ENCODE measurements at regions not wholly inside any gene's neighbourhood (a gene's known extent, or its start where the extent isn't known, plus 50 kb on each side); places are given as distances from the start of the nearest gene placed in this dataset.

DNA sequence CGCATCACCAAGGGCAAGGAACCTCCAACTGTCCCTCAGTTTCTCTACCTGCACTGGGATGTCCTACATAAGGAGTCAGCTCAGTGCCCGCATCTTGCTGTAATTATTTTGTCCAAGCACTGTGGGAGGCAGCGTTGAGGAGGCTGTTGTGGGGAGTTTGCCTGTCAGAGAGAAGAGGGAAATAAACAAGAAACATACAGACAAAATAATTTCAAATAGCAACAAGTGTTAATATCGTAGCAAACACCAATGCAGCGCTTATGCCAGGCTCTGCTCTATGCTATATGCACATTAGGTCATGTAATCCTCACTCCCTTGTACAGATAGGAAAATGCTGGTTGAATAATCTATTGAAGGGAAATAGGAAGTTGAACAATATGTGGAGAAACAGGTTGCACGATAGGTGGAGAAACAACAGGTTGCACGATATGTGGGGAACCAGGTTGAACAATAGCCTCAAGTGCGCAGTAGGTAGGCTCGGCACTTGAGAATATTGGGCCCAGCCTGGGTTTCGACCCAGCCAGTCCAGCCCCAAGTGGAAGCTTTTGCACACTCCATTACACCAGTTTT is 91.2 kb upstream of the SIRPA start (continued):
- TF ChIP-seq ZNF205 (CRISPR knock-in tag; IDR thresholded peaks at IDR 0.05) (no peak), TBX3 (IDR thresholded peaks at IDR 0.05; ENCODE audit: borderline replicate concordance) (no peak), NONO (IDR thresholded peaks at IDR 0.05) (no peak), NONO (CRISPR knock-in tag; conservative IDR thresholded peaks at IDR 0.05) (no peak)

DNA sequence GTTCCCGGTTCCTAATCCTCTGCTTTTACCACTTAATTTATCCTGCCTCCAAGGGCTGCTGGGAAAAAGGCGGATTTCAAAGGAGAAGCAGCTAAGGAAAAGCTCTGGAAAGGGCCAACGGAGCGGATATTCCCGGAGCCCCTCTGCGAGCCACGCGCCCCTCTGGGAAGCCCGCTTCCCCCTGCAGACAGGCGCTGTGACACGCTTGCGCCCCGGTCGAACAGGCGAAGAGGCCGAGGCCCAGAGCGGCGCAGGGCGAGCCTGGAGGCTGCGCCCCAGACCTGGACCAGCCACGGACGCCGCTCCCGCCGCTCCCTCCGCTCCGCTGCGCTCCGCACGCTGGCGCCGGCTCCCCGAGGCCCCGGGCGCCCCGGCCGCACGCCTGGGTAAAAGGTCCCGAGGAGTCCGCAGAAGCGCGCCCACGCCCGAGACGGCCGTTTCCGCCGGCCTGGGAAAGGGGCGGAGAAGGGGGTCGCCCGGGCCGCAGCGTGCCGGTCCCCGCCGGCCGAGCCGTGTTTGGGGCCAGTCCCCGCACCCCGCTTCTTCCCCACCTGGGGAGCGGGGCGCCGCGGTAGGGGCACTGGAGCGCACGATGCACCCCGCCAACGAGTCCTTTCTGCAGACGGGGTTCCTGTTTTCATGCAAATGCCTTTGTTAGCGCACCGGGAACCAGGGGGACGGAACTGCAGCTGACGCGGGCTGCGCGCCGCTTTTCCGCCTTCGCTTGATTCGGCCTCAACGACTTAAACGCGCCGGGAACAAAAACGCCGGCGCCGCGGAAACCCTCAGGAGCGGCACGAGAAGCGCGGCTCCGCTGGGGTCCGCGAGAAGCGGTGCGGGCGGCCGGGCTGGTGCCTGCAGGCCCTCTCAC is 91.9 kb upstream of the SIRPA start:
- Histone ChIP-seq H2AFZ (ENCODE audit: low read length) (no peak overlapping the region), H4K20me1 (ENCODE audit: insufficient read depth, low read length) (no peaks in the 10 kb centered on the region), H3K9ac (ENCODE audit: insufficient read depth, low read depth, low read length) (no peak overlapping the region), H3K36me3 (replicated peaks in 1 of 2; ENCODE audit: control insufficient read depth in 1 of 2, insufficient read depth in 2 of 2, low read length in 2 of 2) (no peaks in the 10 kb centered on the region), H3K4me3 (replicated peaks in 1 of 3; ENCODE audit: insufficient read depth in 1 of 3, low read depth in 2 of 3, low read length in 3 of 3) (no peak overlapping the region), H3K79me2 (ENCODE audit: insufficient read depth, low read length) (no peaks in the 10 kb centered on the region), H3K27ac (ENCODE audit: extremely low read length, insufficient read depth, low read length) (no peak overlapping the region), H3K4me2 (ENCODE audit: low read depth, low read length) (no peak overlapping the region), H3K27me3 (ENCODE audit: control insufficient read depth in 1 of 2, insufficient read depth in 2 of 2, low read length in 2 of 2) (no peaks in the 10 kb centered on the region), H3K9me3 (ENCODE audit: low read length) (no peaks in the 10 kb centered on the region), H3K4me1 (ENCODE audit: insufficient read depth, low read length) (peaks cover 19% of the 10 kb centered on the region; the same call in 1 of the 2 replicates)
- intact Hi-C loops (cut with micrococcal nuclease; ENCODE audit: unreplicated experiment): loop anchor here (2.0 kb wide), 1 partner anchor 86 kb away; no protein-coding TSS in a partner anchor
- BruUV-seq (replicated peaks): no TSS peak
- ATAC-seq: no peak
- ChIA-PET POLR2A (no interaction called here), CTCF (ENCODE audit: low intra/inter-chr PET ratio, low total read pairs) (interaction anchor here (0.9 to 1.3 kb wide), 4 partner anchors 9 to 369 kb away, joined by 3 to 6 read pairs (median 4); no protein-coding TSS in a partner anchor)
- in situ Hi-C loops (cut with HindIII; ENCODE audit: extremely low pct_ligation_motif_present, low pct_unique_long_range_greater_than_20kb): no loop called here
- TF ChIP-seq ZNF33B (CRISPR knock-in tag; IDR thresholded peaks at IDR 0.05) (no peak), ZNF496 (CRISPR knock-in tag; IDR thresholded peaks at IDR 0.05; ENCODE audit: insufficient replicate concordance) (no peak), ZNF83 (CRISPR knock-in tag; IDR thresholded peaks at IDR 0.05; ENCODE audit: borderline replicate concordance) (no peak)
- TF ChIP-seq, protein P1, sequence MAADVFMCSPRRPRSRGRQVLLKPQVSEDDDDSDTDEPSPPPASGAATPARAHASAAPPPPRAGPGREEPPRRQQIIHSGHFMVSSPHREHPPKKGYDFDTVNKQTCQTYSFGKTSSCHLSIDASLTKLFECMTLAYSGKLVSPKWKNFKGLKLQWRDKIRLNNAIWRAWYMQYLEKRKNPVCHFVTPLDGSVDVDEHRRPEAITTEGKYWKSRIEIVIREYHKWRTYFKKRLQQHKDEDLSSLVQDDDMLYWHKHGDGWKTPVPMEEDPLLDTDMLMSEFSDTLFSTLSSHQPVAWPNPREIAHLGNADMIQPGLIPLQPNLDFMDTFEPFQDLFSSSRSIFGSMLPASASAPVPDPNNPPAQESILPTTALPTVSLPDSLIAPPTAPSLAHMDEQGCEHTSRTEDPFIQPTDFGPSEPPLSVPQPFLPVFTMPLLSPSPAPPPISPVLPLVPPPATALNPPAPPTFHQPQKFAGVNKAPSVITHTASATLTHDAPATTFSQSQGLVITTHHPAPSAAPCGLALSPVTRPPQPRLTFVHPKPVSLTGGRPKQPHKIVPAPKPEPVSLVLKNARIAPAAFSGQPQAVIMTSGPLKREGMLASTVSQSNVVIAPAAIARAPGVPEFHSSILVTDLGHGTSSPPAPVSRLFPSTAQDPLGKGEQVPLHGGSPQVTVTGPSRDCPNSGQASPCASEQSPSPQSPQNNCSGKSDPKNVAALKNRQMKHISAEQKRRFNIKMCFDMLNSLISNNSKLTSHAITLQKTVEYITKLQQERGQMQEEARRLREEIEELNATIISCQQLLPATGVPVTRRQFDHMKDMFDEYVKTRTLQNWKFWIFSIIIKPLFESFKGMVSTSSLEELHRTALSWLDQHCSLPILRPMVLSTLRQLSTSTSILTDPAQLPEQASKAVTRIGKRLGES (CRISPR knock-in tag; IDR thresholded peaks at IDR 0.05; ENCODE audit: borderline replicate concordance): no peak
- 97% methylated on average over 100 of the region's 100 CpGs for WGBS (ENCODE audit: low lambda C conversion rate)
- DNase-seq (ENCODE audit: low spot score): no peak
- FAIRE-seq: no peak

All from HepG2 (cell line).